ENCODE measurements at regions not wholly inside any gene's neighbourhood (a gene's known extent, or its start where the extent isn't known, plus 50 kb on each side); places are given as distances from the start of the nearest gene placed in this dataset.

GRCh38 chr11:15793043-15793996 lies 563.0 kb downstream of the SOX6 start:
- no peak overlapping the region for H3K27ac ChIP-seq
- H3K36me3 ChIP-seq: no peaks in the 10 kb centered on the region
- H3K27me3 ChIP-seq: no peaks in the 10 kb centered on the region
- no peaks in the 10 kb centered on the region for H3K9me3 ChIP-seq
- TF ChIP-seq CTCF (IDR thresholded peaks at IDR 0.05): no peak
- H3K4me1 ChIP-seq: no peaks in the 10 kb centered on the region
- H3K4me3 ChIP-seq: no peak overlapping the region
- no peak overlapping the region for H3K9ac ChIP-seq (ENCODE audit: low read depth in 2 of 2, low read length in 2 of 2)
- no peak for DNase-seq
- intact Hi-C loops (cut with DNase I): no loop called here

- DNase-seq: no peak
- H3K27ac ChIP-seq: no peak overlapping the region
- no peak for TF ChIP-seq CTCF (IDR thresholded peaks at IDR 0.05)
- no peak overlapping the region for H3K4me3 ChIP-seq
- H3K27me3 ChIP-seq: no peaks in the 10 kb centered on the region
- H3K36me3 ChIP-seq: no peaks in the 10 kb centered on the region
- H3K9ac ChIP-seq (ENCODE audit: low read depth in 2 of 2, low read length in 2 of 2): no peak overlapping the region
- H3K4me1 ChIP-seq: no peaks in the 10 kb centered on the region
- no peaks in the 10 kb centered on the region for H3K9me3 ChIP-seq
- intact Hi-C loops (cut with DNase I): no loop called here
Measured at GRCh38 chr11:15794361-15795150, 561.8 kb downstream of the SOX6 start.

- H3K9ac ChIP-seq (ENCODE audit: low read depth in 2 of 2, low read length in 2 of 2): no peak overlapping the region
- intact Hi-C loops (cut with DNase I): no loop called here
Measured at GRCh38 chr11:15795378-15795777, 561.0 kb downstream of the SOX6 start.

GRCh38 chr11:15800111-15800800 lies 556.1 kb downstream of the SOX6 start:
- Histone ChIP-seq H3K27me3 (no peaks in the 10 kb centered on the region), H3K9ac (ENCODE audit: low read depth in 2 of 2, low read length in 2 of 2) (no peak overlapping the region), H3K36me3 (no peaks in the 10 kb centered on the region), H3K9me3 (no peaks in the 10 kb centered on the region), H3K4me3 (no peak overlapping the region), H3K27ac (peak overlapping the region; percentile 49), H3K4me1 (no peaks in the 10 kb centered on the region)
- peak; percentile 26 for DNase-seq
- intact Hi-C loops (cut with DNase I): no loop called here
- no peak for TF ChIP-seq CTCF (IDR thresholded peaks at IDR 0.05)

More at GRCh38 chr11:15795378-15795777, 561.0 kb downstream of the SOX6 start:
- no peak overlapping the region for H3K4me3 ChIP-seq
- H3K27ac ChIP-seq: no peak overlapping the region
- no peaks in the 10 kb centered on the region for H3K9me3 ChIP-seq
- DNase-seq: no peak
- H3K27me3 ChIP-seq: no peaks in the 10 kb centered on the region
- H3K4me1 ChIP-seq: no peaks in the 10 kb centered on the region
- TF ChIP-seq CTCF (IDR thresholded peaks at IDR 0.05): no peak
- H3K36me3 ChIP-seq: no peaks in the 10 kb centered on the region

- intact Hi-C loops (cut with DNase I): no loop called here
- Histone ChIP-seq H3K4me1 (no peaks in the 10 kb centered on the region), H3K27ac (no peak overlapping the region), H3K9ac (ENCODE audit: low read depth in 2 of 2, low read length in 2 of 2) (no peak overlapping the region), H3K27me3 (no peaks in the 10 kb centered on the region), H3K9me3 (no peaks in the 10 kb centered on the region), H3K36me3 (no peaks in the 10 kb centered on the region), H3K4me3 (no peak overlapping the region)
- no peak for TF ChIP-seq CTCF (IDR thresholded peaks at IDR 0.05)
- no peak for DNase-seq
Measured at GRCh38 chr11:15801126-15801525, 555.2 kb downstream of the SOX6 start.
